B cell (primary cell): ENCODE measurements at regions not wholly inside any gene's neighbourhood (a gene's known extent, or its start where the extent isn't known, plus 50 kb on each side); places are given as distances from the start of the nearest gene placed in this dataset.

Experiments used
- EZH2 ChIP-seq: IDR thresholded peaks from 2 replicates; pipeline ENCODE4 v1.6.1; 2012; ENCODE audit warnings: borderline replicate concordance, low read depth, mild to moderate bottlenecking, moderate library complexity, low read length; ENCODE audit not compliant: insufficient read depth, poor library complexity, severe bottlenecking
- TF ChIP-seq, protein P1 (sequence below): fragments of 200-600 bp; IDR thresholded peaks from one replicate; pipeline ENCODE4 v1.8.0; 2022; ENCODE audit warnings: antibody characterized with exemption, mild to moderate bottlenecking

DNA sequence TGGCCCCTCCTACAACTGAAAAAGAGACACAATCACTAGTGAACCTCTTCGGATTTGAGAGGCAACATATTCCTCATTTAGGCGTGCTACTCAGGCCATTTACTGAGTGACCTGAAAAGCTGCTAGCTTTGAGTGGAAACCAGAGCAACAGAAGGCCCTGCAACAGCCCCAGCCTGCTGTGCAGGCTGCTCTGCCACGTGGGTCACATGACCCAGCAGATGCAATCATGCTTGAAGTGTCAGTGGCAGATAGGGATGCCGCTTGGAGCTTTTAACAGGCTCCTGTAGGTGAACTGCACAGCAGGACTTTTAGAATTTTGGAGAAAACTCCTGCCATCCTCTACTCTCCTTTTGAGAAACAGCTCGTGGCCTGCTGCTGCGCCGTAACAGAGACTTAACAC, 578.6 kb upstream of the RAB6C start:
- TF ChIP-seq, protein P1, sequence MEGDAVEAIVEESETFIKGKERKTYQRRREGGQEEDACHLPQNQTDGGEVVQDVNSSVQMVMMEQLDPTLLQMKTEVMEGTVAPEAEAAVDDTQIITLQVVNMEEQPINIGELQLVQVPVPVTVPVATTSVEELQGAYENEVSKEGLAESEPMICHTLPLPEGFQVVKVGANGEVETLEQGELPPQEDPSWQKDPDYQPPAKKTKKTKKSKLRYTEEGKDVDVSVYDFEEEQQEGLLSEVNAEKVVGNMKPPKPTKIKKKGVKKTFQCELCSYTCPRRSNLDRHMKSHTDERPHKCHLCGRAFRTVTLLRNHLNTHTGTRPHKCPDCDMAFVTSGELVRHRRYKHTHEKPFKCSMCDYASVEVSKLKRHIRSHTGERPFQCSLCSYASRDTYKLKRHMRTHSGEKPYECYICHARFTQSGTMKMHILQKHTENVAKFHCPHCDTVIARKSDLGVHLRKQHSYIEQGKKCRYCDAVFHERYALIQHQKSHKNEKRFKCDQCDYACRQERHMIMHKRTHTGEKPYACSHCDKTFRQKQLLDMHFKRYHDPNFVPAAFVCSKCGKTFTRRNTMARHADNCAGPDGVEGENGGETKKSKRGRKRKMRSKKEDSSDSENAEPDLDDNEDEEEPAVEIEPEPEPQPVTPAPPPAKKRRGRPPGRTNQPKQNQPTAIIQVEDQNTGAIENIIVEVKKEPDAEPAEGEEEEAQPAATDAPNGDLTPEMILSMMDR = no peak
- no peak for TF ChIP-seq EZH2
